ENCODE measurements at regions not wholly inside any gene's neighbourhood (a gene's known extent, or its start where the extent isn't known, plus 50 kb on each side); places are given as distances from the start of the nearest gene placed in this dataset.
A peak's percentile ranks its signal among the peaks of the same experiment; 100 is the strongest.
"Not testable (repeated sequence)": the region's sequence is repeated elsewhere in the genome, so short reads cannot be mapped to it uniquely, and the experiment has no call there.

DNA sequence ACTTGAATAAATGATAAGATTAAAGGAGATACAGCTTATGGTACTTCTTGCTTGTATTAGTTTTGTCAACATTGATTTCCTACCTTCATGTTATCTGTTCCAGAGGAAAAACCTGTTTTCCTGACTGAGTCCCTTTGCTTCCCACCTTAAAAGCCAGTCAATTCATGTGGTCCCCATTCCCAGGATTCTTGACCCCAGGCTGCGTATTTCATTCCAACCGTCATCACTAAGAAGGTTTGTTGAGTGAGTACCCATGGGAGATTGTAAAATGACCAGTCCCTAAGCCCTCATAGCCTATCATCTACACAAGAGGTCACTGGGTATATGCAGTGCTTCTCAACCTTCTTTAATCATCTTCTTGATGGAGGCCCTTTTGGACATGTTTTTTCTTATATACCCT is 52.2 kb downstream of the BEX3 start:
- Histone ChIP-seq H3K4me3 (ENCODE audit: low read depth in 1 of 2, low read length in 2 of 2) (no peak overlapping the region), H3K27me3 (ENCODE audit: control insufficient read depth in 1 of 2, insufficient read depth in 2 of 2, low read length in 2 of 2) (no peaks in the 10 kb centered on the region), H3K9me3 (ENCODE audit: control insufficient read depth in 2 of 2, insufficient read depth in 1 of 2, low read depth in 1 of 2, low read length in 1 of 2) (no peaks in the 10 kb centered on the region), H3K36me3 (ENCODE audit: control insufficient read depth in 2 of 2, insufficient read depth in 2 of 2, low read length in 1 of 2) (no peaks in the 10 kb centered on the region), H3K27ac (ENCODE audit: low read depth in 2 of 2, low read length in 1 of 2) (no peak overlapping the region), H3K4me1 (ENCODE audit: control insufficient read depth in 2 of 2, insufficient read depth in 2 of 2, low read length in 1 of 2) (no peaks in the 10 kb centered on the region)
- 90 to 99% methylated on average over 2 of the region's 2 CpGs for WGBS, 2 donors

DNA sequence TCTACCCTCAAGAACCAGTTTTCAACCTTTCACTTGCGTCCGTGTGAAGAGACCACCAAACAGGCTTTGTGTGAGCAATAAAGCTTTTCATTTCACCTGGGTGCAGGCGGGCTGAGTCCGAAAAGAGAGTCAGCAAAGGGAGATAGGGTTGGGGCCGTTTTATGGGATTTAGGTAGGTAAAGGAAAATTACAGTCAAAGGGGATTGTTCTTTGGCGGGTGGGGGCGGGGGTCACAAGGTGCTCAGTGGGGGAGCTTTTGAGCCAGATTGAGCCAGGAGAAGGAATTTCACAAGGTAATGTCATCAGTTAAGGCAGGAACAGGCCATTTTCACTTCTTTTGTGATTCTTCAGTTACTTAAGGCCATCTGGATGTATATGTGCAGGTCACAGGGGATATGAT is 52.7 kb downstream of the BEX3 start:
- not testable (repeated sequence) for H3K27ac ChIP-seq (ENCODE audit: low read depth in 2 of 2, low read length in 1 of 2); H3K4me1 ChIP-seq (ENCODE audit: control insufficient read depth in 2 of 2, insufficient read depth in 2 of 2, low read length in 1 of 2)
- 77 to 96% methylated on average over 7 of the region's 7 CpGs for WGBS, 2 donors

DNA sequence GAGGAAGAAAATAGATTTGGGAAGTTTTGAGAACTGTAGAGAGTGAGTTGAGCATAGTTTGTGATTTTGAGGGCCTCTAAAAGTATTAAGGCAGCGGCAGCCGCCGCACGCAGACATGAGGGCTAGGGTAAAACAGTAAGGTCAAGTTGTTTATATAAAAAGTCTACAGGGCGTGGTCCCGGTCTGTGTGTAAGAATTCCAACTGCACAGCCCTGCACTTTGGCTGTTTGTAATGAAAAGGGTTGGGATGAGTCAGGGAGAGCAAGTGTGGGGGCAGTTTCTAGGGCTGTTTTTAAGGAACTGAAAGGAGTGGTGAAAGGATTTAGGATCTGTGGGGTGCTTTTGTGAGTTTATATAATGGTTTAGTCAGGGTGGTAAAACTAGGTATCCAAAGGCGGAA is 55.0 kb downstream of the BEX3 start:
- H3K9me3 ChIP-seq (ENCODE audit: control insufficient read depth in 2 of 2, insufficient read depth in 1 of 2, low read depth in 1 of 2, low read length in 1 of 2) = no peaks in the 10 kb centered on the region
- H3K4me1 ChIP-seq (ENCODE audit: control insufficient read depth in 2 of 2, insufficient read depth in 2 of 2, low read length in 1 of 2) = no peaks in the 10 kb centered on the region
- WGBS, 2 donors = 56 to 76% methylated on average over 6 to 7 of the region's 7 CpGs
- H3K27ac ChIP-seq (ENCODE audit: low read depth in 2 of 2, low read length in 1 of 2) = no peak overlapping the region
- no peak overlapping the region for H3K4me3 ChIP-seq (ENCODE audit: low read depth in 1 of 2, low read length in 2 of 2)
- no peaks in the 10 kb centered on the region for H3K36me3 ChIP-seq (ENCODE audit: control insufficient read depth in 2 of 2, insufficient read depth in 2 of 2, low read length in 1 of 2)
- H3K27me3 ChIP-seq (ENCODE audit: control insufficient read depth in 1 of 2, insufficient read depth in 2 of 2, low read length in 2 of 2) = no peaks in the 10 kb centered on the region

More for the DNA sequence above, 52.7 kb downstream of the BEX3 start:
- H3K9me3 ChIP-seq (ENCODE audit: control insufficient read depth in 2 of 2, insufficient read depth in 1 of 2, low read depth in 1 of 2, low read length in 1 of 2); H3K4me3 ChIP-seq (ENCODE audit: low read depth in 1 of 2, low read length in 2 of 2); H3K36me3 ChIP-seq (ENCODE audit: control insufficient read depth in 2 of 2, insufficient read depth in 2 of 2, low read length in 1 of 2); H3K27me3 ChIP-seq (ENCODE audit: control insufficient read depth in 1 of 2, insufficient read depth in 2 of 2, low read length in 2 of 2): not testable (repeated sequence)

DNA sequence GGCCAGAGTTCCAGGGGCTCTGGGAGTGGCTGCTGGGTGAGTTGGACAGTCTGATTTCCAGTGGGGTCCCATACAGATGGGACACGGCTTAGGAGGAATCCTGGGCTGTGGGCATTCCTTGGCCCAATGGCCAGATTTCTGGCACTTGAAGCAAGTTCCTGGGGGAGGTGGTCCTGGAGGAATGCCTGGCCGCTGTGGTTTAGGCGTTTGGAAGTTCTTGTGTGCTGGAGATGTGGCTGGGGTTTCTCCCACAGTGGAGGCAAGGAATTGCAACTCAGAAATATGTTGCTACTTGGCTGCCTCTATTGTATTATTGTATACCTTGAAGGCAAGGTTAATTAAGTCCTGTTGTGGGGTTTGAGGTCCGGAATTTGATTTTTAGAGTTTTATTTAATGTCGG is 56.5 kb downstream of the BEX3 start:
- not testable (repeated sequence) for H3K4me3 ChIP-seq (ENCODE audit: low read depth in 1 of 2, low read length in 2 of 2); H3K27me3 ChIP-seq (ENCODE audit: control insufficient read depth in 1 of 2, insufficient read depth in 2 of 2, low read length in 2 of 2)
- 90 to 91% methylated on average over 5 of the region's 5 CpGs for WGBS, 2 donors

DNA sequence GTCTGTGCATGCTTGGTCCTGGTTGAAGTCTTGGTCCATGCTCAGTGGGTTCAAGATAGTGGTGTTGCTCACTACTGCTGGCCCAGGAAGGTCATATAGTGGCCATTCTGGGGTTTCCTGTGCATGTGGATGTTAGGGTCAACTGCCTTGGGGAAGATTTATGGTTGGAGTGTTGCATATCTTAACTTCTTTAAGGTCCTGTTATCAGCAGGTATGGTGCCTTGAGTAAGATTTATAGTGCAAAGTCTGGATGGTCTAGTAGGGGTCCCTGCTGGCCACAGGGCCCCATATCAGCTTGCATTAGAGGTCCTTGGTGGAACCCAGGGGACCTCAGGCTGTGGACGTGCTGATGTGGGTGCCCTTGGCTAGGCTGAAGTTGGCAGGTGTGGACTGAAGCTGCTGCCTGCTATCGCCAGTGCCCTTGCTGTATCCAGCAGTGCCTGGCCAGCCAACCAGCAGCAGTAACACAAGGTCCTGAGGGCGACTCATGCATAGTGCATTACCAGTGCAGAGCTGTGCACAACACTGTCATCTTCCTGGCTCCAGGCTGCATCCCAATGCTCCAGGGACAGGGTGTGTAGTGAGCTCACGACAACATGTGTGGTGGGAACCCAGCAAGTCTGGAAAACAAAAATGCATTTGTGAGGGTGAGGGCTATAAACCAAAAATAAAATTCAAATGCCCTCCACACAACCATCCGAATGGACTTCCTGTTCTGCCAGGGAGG is 61.0 kb downstream of the BEX3 start:
- no peaks in the 10 kb centered on the region for H3K9me3 ChIP-seq (ENCODE audit: control insufficient read depth in 2 of 2, insufficient read depth in 1 of 2, low read depth in 1 of 2, low read length in 1 of 2)
- H3K36me3 ChIP-seq (ENCODE audit: control insufficient read depth in 2 of 2, insufficient read depth in 2 of 2, low read length in 1 of 2) = no peaks in the 10 kb centered on the region
- no peaks in the 10 kb centered on the region for H3K4me1 ChIP-seq (ENCODE audit: control insufficient read depth in 2 of 2, insufficient read depth in 2 of 2, low read length in 1 of 2)
- no peak overlapping the region for H3K27ac ChIP-seq (ENCODE audit: low read depth in 2 of 2, low read length in 1 of 2)
- no peaks in the 10 kb centered on the region for H3K27me3 ChIP-seq (ENCODE audit: control insufficient read depth in 1 of 2, insufficient read depth in 2 of 2, low read length in 2 of 2)
- WGBS, 2 donors = 79 to 88% methylated on average over 5 of the region's 5 CpGs
- H3K4me3 ChIP-seq (ENCODE audit: low read depth in 1 of 2, low read length in 2 of 2) = no peak overlapping the region

More for the DNA sequence above, 56.5 kb downstream of the BEX3 start:
- H3K4me1 ChIP-seq (ENCODE audit: control insufficient read depth in 2 of 2, insufficient read depth in 2 of 2, low read length in 1 of 2); H3K27ac ChIP-seq (ENCODE audit: low read depth in 2 of 2, low read length in 1 of 2); H3K36me3 ChIP-seq (ENCODE audit: control insufficient read depth in 2 of 2, insufficient read depth in 2 of 2, low read length in 1 of 2); H3K9me3 ChIP-seq (ENCODE audit: control insufficient read depth in 2 of 2, insufficient read depth in 1 of 2, low read depth in 1 of 2, low read length in 1 of 2): not testable (repeated sequence)

DNA sequence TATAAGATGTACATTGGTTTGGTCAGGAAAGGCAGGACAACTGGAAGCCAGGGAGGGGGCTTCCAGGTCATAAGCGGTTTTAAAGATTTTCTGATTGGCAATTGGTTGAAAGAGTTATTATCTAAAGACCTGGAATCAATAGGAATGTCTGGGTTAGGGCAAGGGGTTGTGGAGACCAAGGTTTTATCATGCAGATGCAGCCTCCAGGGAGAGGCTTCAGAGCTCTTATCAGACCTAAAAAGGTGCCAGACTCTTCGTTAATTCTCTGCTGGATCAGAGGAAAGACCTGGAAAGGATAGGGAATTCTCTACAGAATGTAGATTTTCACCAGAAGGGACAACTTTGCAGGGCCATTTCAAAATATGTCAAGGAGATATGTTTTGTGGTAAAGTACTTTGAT is 62.8 kb downstream of the BEX3 start:
- 67 to 81% methylated on average over 2 of the region's 2 CpGs for WGBS, 2 donors
- Histone ChIP-seq H3K4me1 (ENCODE audit: control insufficient read depth in 2 of 2, insufficient read depth in 2 of 2, low read length in 1 of 2) (no peaks in the 10 kb centered on the region), H3K27ac (ENCODE audit: low read depth in 2 of 2, low read length in 1 of 2) (no peak overlapping the region)

DNA sequence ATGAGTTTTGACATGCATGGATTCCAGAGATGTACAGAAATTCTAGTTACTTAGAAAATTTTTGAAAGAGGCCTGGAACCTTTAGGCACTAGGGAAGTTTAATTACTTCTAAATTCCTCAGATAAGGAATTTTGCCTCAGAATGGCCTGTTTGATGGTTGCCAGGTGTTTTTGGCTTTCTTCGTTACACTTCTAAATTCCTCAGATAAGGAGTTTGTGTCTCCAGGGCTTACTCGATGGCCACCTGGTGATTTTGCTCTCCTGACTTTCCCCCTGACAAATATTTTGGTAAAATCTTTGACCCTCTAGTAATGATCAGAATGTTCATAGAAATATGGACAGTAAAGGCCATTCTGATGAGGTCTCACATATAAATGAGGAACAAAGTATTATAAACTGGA is 64.3 kb downstream of the BEX3 start:
- H3K9me3 ChIP-seq (ENCODE audit: control insufficient read depth in 2 of 2, insufficient read depth in 1 of 2, low read depth in 1 of 2, low read length in 1 of 2) = no peaks in the 10 kb centered on the region
- no peaks in the 10 kb centered on the region for H3K36me3 ChIP-seq (ENCODE audit: control insufficient read depth in 2 of 2, insufficient read depth in 2 of 2, low read length in 1 of 2)
- no peak overlapping the region for H3K27ac ChIP-seq (ENCODE audit: low read depth in 2 of 2, low read length in 1 of 2)
- 58 to 64% methylated on average over 2 of the region's 2 CpGs for WGBS, 2 donors
- no peak overlapping the region for H3K4me3 ChIP-seq (ENCODE audit: low read depth in 1 of 2, low read length in 2 of 2)
- H3K27me3 ChIP-seq (ENCODE audit: control insufficient read depth in 1 of 2, insufficient read depth in 2 of 2, low read length in 2 of 2) = no peaks in the 10 kb centered on the region
- no peaks in the 10 kb centered on the region for H3K4me1 ChIP-seq (ENCODE audit: control insufficient read depth in 2 of 2, insufficient read depth in 2 of 2, low read length in 1 of 2)

More for the DNA sequence above, 62.8 kb downstream of the BEX3 start:
- H3K4me3 ChIP-seq (ENCODE audit: low read depth in 1 of 2, low read length in 2 of 2) = no peak overlapping the region
- no peaks in the 10 kb centered on the region for H3K9me3 ChIP-seq (ENCODE audit: control insufficient read depth in 2 of 2, insufficient read depth in 1 of 2, low read depth in 1 of 2, low read length in 1 of 2)
- H3K27me3 ChIP-seq (ENCODE audit: control insufficient read depth in 1 of 2, insufficient read depth in 2 of 2, low read length in 2 of 2) = no peaks in the 10 kb centered on the region
- H3K36me3 ChIP-seq (ENCODE audit: control insufficient read depth in 2 of 2, insufficient read depth in 2 of 2, low read length in 1 of 2) = no peaks in the 10 kb centered on the region

DNA sequence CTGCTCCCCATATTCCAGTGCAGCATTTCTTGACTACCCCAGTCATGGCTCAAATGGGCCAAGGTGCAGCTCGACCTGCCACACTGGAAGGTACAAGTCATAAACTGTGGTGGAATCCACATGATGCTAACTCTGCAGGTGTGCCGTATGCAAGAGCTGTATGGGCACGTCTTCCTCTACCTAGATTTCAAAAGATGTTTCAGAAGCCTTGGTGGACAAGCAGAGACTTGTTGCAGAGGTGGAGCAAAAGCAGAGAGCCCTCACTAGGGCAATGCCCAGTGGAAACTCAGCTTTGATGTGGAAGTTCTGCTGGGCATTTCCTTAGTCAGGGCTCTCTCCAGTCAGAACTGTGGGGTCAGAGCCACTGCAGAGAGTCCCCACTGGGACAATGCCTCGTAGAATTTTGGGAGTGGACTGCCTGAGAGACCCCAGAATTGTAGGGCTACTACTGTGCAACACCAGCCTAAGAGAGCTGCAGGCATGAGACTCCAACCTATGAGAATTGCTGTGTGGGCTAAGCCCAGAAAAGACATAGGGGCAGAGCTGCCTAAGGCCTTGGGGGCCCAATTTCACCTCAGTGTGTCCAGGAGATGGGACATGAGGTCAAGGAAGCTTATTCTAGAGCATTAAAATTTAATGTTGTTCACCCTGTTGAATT is 65.7 kb downstream of the BEX3 start:
- H3K4me1 ChIP-seq (ENCODE audit: control insufficient read depth in 2 of 2, insufficient read depth in 2 of 2, low read length in 1 of 2) = no peaks in the 10 kb centered on the region
- no peaks in the 10 kb centered on the region for H3K36me3 ChIP-seq (ENCODE audit: control insufficient read depth in 2 of 2, insufficient read depth in 2 of 2, low read length in 1 of 2)
- no peaks in the 10 kb centered on the region for H3K9me3 ChIP-seq (ENCODE audit: control insufficient read depth in 2 of 2, insufficient read depth in 1 of 2, low read depth in 1 of 2, low read length in 1 of 2)
- WGBS, 2 donors = 61 to 69% methylated on average over 4 of the region's 4 CpGs
- H3K27me3 ChIP-seq (ENCODE audit: control insufficient read depth in 1 of 2, insufficient read depth in 2 of 2, low read length in 2 of 2) = no peaks in the 10 kb centered on the region
- peak overlapping the region; percentile 75 to 86 for H3K27ac ChIP-seq (ENCODE audit: low read depth in 2 of 2, low read length in 1 of 2)
- no peak overlapping the region for H3K4me3 ChIP-seq (ENCODE audit: low read depth in 1 of 2, low read length in 2 of 2)

DNA sequence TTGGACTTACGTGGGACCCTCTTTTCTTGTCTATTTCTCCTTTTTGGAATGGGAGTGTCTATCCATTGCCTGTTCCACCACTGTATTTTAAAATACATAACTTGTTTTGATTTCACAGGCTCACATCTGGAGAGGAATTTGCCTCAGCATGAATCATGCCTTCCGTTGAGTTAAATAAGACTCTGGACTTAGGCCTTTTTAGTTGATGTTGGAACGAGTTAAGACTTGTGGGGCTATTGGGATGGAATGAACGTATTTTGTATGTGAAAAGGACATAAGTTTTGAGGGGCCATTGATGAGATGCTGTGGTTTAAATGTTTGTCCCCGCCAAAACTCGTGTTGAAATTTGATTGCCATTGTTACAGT is 66.2 kb downstream of the BEX3 start:
- H3K27ac ChIP-seq (ENCODE audit: low read depth in 2 of 2, low read length in 1 of 2) = peak overlapping the region; percentile 75 to 86
- H3K27me3 ChIP-seq (ENCODE audit: control insufficient read depth in 1 of 2, insufficient read depth in 2 of 2, low read length in 2 of 2) = no peaks in the 10 kb centered on the region
- H3K4me3 ChIP-seq (ENCODE audit: low read depth in 1 of 2, low read length in 2 of 2) = no peak overlapping the region
- WGBS, 2 donors = 35 to 41% methylated on average over 6 of the region's 6 CpGs
- H3K9me3 ChIP-seq (ENCODE audit: control insufficient read depth in 2 of 2, insufficient read depth in 1 of 2, low read depth in 1 of 2, low read length in 1 of 2) = no peaks in the 10 kb centered on the region
- H3K4me1 ChIP-seq (ENCODE audit: control insufficient read depth in 2 of 2, insufficient read depth in 2 of 2, low read length in 1 of 2) = no peaks in the 10 kb centered on the region
- no peaks in the 10 kb centered on the region for H3K36me3 ChIP-seq (ENCODE audit: control insufficient read depth in 2 of 2, insufficient read depth in 2 of 2, low read length in 1 of 2)

All from esophagus (tissue), 2 donors.